ENCODE measurements at regions not wholly inside any gene's neighbourhood (a gene's known extent, or its start where the extent isn't known, plus 50 kb on each side); places are given as distances from the start of the nearest gene placed in this dataset.
"Not testable (repeated sequence)": the region's sequence is repeated elsewhere in the genome, so short reads cannot be mapped to it uniquely, and the experiment has no call there.

DNA sequence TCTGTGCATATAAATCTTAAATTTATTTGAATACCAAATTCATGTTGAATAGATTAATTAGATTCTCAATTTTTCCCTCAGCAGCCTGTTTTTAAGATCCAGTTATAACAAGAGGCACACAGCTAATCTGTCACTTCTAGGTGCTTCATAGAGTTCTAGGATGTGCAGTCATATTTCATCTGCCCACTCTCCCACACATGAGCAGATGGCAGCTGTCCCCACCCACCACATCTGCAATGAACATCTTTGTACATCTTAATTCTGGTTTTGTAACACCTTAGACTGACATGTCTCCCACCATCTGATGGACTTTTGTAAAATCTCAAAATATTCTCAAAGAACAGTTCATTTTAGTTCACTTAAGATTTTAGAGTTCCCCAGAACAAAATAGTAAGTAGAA is 250.8 kb upstream of the ST6GAL2 start:
- DNase-seq (ENCODE audit: low read depth, low spot score), result no peak
- in situ Hi-C loops (cut with HindIII; ENCODE audit: low pct_unique_long_range_greater_than_20kb, low sequenced_read_pairs), result no loop called here

DNA sequence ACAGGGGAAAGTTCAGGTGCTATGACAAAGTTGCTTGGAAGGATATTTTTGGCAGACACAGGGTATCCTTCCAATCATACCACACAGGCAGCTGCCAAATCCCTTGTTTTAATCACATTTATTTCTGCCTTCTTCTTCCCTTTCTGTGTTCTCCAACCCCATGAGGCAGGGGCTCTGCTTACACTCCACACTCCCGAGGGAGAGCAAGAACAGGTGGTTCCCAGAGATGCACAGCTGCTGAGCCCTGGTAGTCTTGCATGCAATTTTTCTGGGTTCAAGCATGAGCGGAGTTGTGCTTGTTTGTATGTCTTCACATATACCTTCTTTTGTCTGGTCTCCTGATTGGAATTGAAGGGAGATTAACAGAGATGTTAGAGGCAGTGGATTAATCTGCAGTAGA is 251.7 kb upstream of the ST6GAL2 start:
- in situ Hi-C loops (cut with HindIII; ENCODE audit: low pct_unique_long_range_greater_than_20kb, low sequenced_read_pairs), result no loop called here
- DNase-seq (ENCODE audit: low read depth, low spot score), result no peak

DNA sequence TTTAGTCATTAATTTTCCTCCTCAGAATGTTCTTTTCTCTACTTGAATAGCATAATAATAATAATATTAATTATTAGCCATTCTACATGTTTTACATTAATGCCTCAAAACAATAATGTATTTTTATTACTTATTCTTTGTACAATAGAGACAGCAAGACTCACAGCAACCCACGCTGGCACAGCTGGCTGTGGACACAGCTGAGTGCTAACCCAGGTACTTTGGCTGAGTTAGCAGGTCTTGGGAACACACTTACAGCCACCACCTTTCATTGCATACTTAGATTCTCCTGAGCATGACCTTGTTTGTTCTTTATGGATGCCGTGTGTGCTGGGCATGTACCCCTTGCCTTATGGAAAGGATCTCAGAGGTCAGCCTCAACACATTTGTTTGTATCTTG is 260.2 kb upstream of the ST6GAL2 start:
- in situ Hi-C loops (cut with HindIII; ENCODE audit: low pct_unique_long_range_greater_than_20kb, low sequenced_read_pairs), result no loop called here
- no peak for DNase-seq (ENCODE audit: low read depth, low spot score)

DNA sequence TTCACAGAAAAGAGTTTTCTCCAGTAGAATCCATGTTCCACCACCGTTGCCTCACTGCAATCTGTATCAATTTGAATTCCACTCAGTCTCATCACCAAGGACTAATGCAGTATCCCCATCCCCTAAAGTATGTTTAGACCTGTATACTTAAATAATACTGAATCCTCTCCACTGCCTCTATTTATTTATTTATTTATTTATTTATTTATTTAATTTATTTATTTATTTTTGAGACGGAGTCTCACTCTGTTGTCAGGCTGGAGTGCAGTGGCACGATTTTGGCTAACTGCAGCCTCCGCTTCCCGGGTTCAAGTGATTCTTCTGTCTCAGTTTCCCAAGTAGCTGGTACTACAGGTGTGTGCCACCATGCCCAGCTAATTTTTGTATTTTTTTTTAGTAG is 260.7 kb upstream of the ST6GAL2 start:
- DNase-seq (ENCODE audit: low read depth, low spot score); in situ Hi-C loops (cut with HindIII; ENCODE audit: low pct_unique_long_range_greater_than_20kb, low sequenced_read_pairs): not testable (repeated sequence)

DNA sequence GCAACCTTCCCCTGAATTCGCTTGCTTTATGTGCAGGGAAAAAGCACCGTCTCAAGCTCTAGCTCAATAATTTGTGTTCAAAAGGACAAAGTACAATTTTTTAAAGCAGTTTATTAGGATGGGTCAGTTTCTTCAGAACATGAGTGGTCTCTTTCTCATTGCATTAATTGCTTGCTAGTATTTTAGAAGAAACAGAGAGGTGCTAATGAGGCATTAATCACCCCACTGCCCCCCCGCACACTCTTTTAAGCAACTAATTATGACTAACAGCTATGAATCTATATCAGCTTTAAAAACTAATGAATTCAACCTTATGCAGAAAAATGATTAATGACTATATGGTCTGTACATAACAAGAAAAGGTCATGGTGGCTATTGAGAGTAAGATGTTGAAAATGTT is 262.1 kb upstream of the ST6GAL2 start:
- DNase-seq (ENCODE audit: low read depth, low spot score), result no peak
- in situ Hi-C loops (cut with HindIII; ENCODE audit: low pct_unique_long_range_greater_than_20kb, low sequenced_read_pairs), result no loop called here

DNA sequence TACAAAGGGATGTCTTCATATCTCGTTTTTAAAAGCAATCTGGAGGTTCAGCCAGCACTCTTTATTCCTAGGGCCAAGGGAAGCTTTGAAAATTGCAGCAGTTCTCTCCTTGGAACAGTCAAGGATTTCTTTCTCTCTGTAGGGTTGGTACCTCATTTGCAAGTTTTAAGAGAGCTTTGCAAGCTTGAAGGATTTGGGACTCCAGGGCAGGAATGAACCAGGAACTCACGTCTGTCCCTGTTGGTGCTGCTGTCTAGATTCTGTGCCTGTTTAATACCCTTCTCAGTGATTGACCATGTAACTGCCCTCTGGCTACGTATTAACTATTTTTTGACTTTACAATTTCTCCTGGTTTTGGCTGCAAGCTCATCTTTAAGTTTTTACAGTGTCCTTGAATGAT is 262.5 kb upstream of the ST6GAL2 start:
- no peak for DNase-seq (ENCODE audit: low read depth, low spot score)
- in situ Hi-C loops (cut with HindIII; ENCODE audit: low pct_unique_long_range_greater_than_20kb, low sequenced_read_pairs), result no loop called here

DNA sequence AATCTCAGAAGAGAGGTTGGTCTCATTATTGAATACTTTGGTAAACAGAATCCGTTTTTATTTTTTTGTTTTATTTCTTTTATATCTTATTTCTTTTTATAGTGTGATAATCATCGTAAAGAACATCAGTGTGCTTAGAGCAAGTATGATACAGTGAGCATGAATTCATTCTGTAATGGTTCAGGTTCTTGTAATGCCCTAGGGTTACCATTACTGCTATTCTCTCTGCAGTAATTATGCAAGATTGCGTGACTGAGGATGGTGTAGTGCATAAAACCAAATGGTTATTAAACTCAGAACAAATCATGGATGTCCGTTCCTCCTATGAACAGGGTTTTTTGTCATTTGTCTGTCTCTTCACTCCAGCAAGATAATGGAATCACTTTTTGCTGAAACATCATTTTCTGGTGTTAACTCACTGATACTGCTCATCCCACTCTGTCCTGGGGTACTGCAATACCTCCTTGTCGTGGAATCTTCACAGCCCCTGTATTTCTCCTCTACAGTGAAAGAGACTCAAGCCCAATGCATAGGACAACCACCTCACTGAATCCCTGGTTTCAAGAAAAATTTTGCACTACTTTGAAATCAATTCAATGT is 274.8 kb upstream of the ST6GAL2 start:
- no peak for DNase-seq (ENCODE audit: low read depth, low spot score)
- in situ Hi-C loops (cut with HindIII; ENCODE audit: low pct_unique_long_range_greater_than_20kb, low sequenced_read_pairs), result no loop called here

DNA sequence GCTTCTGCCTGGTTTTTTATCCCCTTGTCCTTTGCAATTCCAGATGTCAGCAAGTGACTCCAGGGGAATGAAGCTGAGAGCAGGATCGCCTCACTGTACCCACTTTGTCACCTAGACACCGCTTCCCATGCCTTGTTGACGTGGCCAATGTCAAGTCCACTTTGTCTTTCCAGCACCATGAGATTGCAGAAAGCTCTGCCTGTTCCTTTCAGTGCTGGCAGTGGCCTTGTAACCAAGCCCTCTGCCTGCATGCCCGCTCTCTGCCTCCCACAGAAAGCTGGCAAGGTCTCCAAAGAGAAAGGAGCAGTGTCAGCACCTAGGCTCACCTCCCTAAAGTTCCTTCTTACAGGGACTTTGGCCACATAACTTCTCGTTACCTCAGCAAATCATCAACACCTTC is 282.2 kb upstream of the ST6GAL2 start:
- in situ Hi-C loops (cut with HindIII; ENCODE audit: low pct_unique_long_range_greater_than_20kb, low sequenced_read_pairs), result no loop called here
- DNase-seq (ENCODE audit: low read depth, low spot score), result peak; percentile 14

DNA sequence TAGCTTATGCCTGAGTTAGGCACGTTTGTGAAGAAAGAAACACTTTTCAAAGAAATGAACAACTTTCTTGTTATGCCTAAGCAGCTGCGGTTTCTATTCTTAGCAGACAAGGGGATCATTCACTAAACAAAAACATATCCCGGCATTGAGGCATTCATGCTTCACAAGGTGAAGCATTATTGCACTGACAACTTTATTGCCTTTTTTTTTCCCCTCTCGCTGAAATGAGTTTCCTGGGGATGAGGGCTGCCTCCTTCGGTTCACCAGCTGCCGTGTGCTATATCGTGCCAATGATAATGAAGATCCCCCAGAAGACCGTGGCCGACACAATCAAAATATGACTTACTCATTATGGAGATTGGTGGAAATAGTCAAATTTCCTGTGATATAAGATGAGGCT is 288.2 kb upstream of the ST6GAL2 start:
- in situ Hi-C loops (cut with HindIII; ENCODE audit: low pct_unique_long_range_greater_than_20kb, low sequenced_read_pairs), result no loop called here
- DNase-seq (ENCODE audit: low read depth, low spot score), result peak; percentile 74

DNA sequence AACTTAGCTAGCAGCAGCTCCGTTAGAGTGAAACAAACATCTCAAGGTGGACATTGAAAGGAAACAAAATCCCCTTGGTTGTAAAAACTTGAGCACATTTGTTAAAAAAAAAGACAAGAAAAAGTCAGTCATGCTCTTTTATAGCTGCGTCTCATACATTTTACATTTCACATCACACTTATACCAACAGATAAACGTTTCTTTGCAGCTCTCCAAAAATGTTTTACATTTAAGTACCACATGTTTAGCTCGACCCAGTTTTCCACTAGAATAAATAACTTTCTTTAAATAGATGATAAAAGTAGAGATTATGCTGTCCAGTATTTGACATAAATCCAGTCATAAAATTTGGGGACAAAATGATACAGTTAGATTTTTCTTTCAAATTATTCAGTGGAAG is 297.0 kb upstream of the ST6GAL2 start:
- DNase-seq (ENCODE audit: low read depth, low spot score), result no peak
- in situ Hi-C loops (cut with HindIII; ENCODE audit: low pct_unique_long_range_greater_than_20kb, low sequenced_read_pairs), result no loop called here

DNA sequence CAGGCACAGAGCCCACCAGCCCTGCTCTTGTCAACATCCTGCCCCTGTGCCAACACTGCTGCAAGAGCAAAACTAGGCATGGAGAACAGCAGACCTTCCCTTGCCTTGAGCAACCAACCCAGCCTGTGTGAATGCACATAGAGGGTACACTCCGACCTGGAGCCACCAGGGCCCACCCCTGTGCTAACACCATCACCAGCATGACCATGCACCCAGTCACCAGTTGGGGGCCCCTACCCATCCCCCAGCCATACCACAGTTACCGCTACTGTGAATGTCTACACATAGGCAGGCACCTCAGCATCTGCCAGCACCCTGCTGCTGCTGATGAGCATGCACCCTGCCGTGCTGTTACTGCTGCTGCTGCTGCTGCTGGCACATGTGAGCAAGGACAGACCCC is 301.9 kb upstream of the ST6GAL2 start:
- no peak for DNase-seq (ENCODE audit: low read depth, low spot score)
- in situ Hi-C loops (cut with HindIII; ENCODE audit: low pct_unique_long_range_greater_than_20kb, low sequenced_read_pairs), result no loop called here

DNA sequence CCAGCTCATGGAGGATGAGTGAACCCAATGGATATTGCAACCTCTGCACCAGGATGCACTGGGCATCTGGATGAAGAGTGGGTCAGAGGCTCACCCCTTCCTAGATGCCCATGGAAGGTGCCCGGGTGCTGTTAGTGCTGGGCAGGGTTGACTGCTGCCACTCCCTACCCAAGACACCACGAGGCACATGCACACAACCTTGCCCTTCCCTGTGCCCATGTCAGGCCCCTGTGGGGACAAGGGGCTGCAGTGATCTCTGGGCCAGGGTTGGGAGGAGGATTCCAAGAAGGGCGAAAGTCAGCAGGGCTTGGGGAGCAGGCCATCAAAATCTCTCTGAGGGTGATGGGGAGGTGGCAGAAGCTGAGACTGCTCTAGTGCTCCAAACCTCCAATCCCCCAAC is 309.7 kb upstream of the ST6GAL2 start:
- no peak for DNase-seq (ENCODE audit: low read depth, low spot score)
- in situ Hi-C loops (cut with HindIII; ENCODE audit: low pct_unique_long_range_greater_than_20kb, low sequenced_read_pairs), result no loop called here

DNA sequence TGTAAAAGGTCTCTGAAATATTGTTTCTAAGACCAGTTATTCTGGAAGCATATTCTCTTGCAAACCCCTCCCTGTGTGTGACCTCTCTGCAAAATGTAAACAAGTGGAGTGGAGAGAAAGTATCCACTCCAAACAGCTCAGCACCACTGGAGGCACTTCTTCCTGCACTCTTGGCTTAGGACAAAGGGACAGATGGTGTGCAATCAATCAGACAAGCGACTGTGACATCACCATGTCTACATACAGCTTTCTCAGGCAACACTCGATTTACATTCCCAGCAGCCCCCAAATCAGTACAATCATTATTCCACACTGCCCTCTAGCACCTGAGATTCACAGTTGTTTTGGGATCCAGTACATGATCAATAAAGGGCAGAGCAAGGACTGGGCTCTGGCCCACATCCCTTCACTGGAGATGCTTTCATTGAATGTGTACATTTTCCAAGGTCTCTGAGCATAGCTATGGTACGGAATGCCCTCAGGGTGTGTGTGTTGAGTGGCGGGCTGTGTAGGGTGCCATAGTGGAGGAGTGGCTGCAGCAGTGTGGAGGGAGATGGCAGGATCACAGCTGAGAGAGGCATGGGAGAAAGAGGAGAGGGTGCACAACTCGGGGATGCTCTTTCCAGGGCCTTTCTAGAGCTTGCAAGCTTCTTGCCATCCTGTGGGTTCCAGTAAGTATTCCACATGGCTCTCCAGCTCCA is 311.8 kb upstream of the ST6GAL2 start:
- in situ Hi-C loops (cut with HindIII; ENCODE audit: low pct_unique_long_range_greater_than_20kb, low sequenced_read_pairs), result no loop called here
- no peak for DNase-seq (ENCODE audit: low read depth, low spot score)

DNA sequence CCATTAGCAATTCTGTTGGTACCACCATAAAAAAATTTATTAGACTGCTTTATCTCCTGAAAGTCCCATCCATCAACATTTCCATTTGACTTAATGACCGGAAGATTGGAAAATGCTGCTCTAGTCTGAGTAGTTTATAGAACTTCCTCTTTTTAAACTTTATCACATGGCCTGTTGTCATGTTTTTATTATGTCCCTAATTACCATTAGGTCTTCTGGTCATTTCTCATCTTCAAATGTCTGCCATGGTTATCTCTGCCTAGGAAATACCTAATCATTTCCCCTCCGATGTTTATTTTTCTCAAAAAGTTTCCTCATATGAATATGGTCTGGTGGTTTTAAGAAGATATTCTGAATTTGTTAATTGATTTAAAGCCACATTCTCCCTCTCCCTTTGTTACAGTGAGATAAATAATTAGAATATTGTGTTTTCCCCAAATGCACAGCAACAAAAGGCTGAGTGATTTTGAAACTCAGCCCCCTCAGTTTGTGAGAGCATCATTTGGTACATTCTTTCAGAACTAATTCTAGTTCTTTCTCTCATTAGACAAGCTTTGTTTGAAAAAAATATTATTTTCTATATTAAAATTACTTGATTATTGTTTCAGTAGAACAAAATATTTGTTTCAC is 317.1 kb upstream of the ST6GAL2 start:
- no peak for DNase-seq (ENCODE audit: low read depth, low spot score)
- in situ Hi-C loops (cut with HindIII; ENCODE audit: low pct_unique_long_range_greater_than_20kb, low sequenced_read_pairs), result no loop called here

DNA sequence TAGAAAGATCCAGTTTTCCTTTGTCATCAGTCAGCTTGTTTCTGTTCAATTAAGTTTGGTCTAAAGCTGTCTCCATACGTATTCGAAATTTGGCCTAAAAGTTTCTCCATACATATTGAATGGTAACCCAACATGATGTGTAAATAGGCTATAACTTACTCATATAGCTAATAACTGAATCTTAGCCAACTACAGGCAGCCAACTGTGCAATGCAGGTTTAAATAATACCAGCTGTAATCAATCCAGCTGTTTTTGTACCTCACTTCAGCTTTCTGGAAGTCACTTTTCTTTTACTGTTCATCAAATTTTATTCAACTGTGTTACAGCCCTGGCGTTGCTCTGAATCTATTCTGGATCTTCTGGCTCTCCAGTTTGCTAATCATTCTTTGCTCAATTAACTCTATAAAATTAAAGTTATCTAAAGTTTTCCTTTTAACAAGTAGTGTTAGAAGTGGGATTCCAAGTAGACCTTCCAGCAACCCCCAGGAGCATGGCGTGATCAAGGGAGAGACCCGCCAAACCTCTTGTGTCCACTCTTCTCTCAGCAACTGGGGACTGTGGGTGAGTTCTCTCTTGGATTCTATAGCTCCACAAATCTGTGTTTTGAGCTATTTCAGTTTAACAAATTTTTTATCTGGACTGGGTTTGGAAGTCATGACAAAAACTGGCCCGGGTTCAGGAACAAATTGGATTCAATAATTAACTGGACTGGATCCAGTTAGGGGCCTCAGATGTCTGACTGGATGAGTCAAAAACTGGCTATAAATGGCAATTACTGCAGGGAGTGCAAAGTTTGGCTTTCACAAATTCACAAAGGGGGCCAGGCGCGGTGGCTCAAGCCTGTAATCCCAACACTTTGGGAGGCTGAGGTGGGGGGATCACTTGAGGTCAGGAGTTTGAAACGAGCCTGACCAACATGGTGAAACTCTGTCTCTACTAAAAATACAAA is 329.7 kb upstream of the ST6GAL2 start:
- no peak for DNase-seq (ENCODE audit: low read depth, low spot score)
- in situ Hi-C loops (cut with HindIII; ENCODE audit: low pct_unique_long_range_greater_than_20kb, low sequenced_read_pairs), result no loop called here

DNA sequence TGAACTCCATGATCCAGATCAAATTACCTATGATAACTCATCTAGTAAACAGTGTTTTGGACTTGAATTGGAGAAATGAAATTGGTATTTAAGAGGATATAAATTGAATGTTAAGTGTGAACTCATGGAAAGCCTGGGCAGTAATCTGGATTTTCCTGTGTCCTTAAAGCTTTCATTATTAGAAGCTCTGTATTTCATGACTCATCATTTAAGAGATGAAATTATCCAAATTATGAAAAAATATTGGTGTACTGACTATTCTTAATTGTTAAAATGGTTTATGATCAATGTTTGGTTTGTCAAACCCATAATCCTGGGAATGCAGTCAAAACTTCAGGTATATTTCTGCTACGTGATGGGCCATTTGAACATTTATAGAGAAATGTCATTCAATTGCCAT is 332.2 kb upstream of the ST6GAL2 start:
- in situ Hi-C loops (cut with HindIII; ENCODE audit: low pct_unique_long_range_greater_than_20kb, low sequenced_read_pairs), result no loop called here
- DNase-seq (ENCODE audit: low read depth, low spot score), result no peak

DNA sequence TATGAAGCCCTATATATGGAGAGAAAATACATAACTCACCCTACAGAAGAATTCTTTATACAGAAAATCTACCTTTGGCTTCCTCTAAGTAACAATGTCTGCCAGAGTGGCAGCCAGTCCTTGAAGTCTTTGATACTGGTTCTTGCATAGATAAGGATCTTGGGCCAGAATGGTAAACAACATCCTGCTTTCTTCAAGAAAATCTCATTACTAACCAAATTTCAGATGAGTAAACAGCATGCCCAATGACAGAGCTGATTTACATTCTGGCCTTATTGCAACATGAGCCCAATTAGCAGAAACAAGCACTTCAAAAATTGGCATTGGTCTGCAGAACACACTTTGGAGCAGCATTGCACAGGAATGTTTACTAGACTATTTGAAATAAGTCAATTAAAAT is 336.5 kb upstream of the ST6GAL2 start:
- DNase-seq (ENCODE audit: low read depth, low spot score), result no peak
- in situ Hi-C loops (cut with HindIII; ENCODE audit: low pct_unique_long_range_greater_than_20kb, low sequenced_read_pairs), result no loop called here

DNA sequence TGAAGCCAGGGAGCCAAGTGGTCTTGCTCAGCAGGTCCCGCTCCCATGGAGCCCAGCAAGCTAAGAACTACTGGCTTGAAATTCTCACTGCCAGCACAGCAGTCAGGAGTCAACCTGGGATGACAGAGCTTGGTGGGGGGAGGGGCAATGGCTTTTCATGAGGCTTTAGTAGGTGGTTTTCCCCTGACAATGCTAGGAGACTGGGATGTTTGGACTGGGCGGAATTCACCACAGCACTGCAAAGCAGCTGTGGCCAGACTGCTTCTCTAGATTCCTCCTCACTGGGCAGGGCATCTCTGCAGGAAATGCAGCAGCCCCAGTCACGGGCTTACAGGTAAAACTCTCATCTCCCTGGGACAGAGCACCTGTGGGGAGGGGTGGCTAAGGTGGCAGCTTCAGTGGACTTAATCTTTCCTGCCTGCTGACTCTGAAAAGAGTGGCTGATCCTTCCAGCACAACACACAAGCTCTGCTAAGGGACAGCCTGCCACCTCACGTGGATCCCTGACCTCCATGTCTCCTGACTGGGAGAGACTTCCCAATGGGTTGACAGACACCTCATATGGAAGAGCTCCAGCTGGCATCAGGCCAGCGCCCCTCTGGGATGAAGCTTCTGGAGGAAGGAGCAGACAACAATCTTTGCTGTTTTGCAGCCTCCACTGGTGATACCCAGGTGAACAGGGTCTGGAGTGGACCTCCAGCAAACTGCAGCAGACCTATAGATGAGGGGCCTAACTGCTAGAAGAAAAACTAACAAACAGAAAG is 349.7 kb upstream of the ST6GAL2 start:
- in situ Hi-C loops (cut with HindIII; ENCODE audit: low pct_unique_long_range_greater_than_20kb, low sequenced_read_pairs), result no loop called here
- no peak for DNase-seq (ENCODE audit: low read depth, low spot score)
